ENCODE measurements at regions not wholly inside any gene's neighbourhood (a gene's known extent, or its start where the extent isn't known, plus 50 kb on each side); places are given as distances from the start of the nearest gene placed in this dataset.

DNA sequence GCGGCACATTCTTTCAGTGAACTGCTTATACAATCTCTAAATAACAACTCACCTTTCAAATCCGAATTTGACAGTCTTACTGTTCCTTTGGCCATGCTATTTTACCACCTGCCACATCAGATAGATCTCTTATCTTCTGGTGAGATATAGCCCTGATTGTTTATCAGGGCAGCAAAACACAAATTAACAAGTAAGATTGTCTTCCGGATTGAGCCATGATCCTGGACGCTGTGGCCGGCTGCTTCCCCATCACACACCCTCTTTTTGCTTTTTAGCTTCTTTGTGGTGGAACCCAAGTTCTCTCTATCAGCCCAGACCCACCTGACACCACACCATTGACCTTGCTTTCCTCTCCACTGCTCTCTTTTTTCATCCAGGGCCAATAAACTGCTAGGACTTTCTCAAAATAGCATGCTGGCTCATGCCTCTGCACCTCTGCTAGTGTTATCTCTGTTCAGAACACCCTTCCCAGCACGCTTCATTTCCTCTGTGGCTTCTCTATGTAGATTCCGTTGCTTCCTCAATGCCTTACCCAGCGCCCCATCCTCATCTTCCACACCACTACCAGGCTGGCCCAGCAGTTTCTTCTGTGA is 111.8 kb upstream of the CNTNAP5 start:
- TF ChIP-seq CTCF (conservative IDR thresholded peaks at IDR 0.05): no peak
- no peak for TF ChIP-seq EZH2 (IDR thresholded peaks at IDR 0.05; ENCODE audit: low read depth)
- intact Hi-C loops (cut with micrococcal nuclease; ENCODE audit: unreplicated experiment): no loop called here
- H3K4me3 ChIP-seq: no peak overlapping the region
- peaks cover 5% of the 10 kb centered on the region for H3K27me3 ChIP-seq (ENCODE audit: insufficient read depth, low read depth)
- H3K4me2 ChIP-seq: no peak overlapping the region
- no peaks in the 10 kb centered on the region for H3K79me2 ChIP-seq (ENCODE audit: low read depth)
- ChIA-PET CTCF (no interaction called here), POLR2A (ENCODE audit: unreplicated experiment) (no interaction called here)
- no peaks in the 10 kb centered on the region; the same call in 1 of the 2 replicates for H3K9me2 ChIP-seq (ENCODE audit: insufficient read depth)
- no TSS peak for BruUV-seq (replicated peaks)
- no peaks in the 10 kb centered on the region for H4K20me1 ChIP-seq (ENCODE audit: insufficient read depth)
- no peaks in the 10 kb centered on the region for H3K9me3 ChIP-seq (ENCODE audit: insufficient read depth, low read depth)
- no peak for DNase-seq
- no peaks in the 10 kb centered on the region for H3K36me3 ChIP-seq (ENCODE audit: low read depth)
- H3F3A ChIP-seq (ENCODE audit: insufficient read depth, low read depth): no peaks in the 10 kb centered on the region
- H3K27ac ChIP-seq: no peak overlapping the region
- H2AFZ ChIP-seq: no peak overlapping the region
- H3K4me1 ChIP-seq (replicated peaks; ENCODE audit: insufficient read depth): no peaks in the 10 kb centered on the region

- H3K79me2 ChIP-seq (ENCODE audit: low read depth): no peaks in the 10 kb centered on the region
- no peaks in the 10 kb centered on the region for H3K9me3 ChIP-seq (ENCODE audit: insufficient read depth, low read depth)
- peaks cover 5% of the 10 kb centered on the region for H3K27me3 ChIP-seq (ENCODE audit: insufficient read depth, low read depth)
- H3K4me3 ChIP-seq: no peak overlapping the region
- intact Hi-C loops (cut with micrococcal nuclease; ENCODE audit: unreplicated experiment): no loop called here
- no peaks in the 10 kb centered on the region; the same call in 1 of the 2 replicates for H3K9me2 ChIP-seq (ENCODE audit: insufficient read depth)
- H4K20me1 ChIP-seq (ENCODE audit: insufficient read depth): no peaks in the 10 kb centered on the region
- no peaks in the 10 kb centered on the region for H3K4me1 ChIP-seq (replicated peaks; ENCODE audit: insufficient read depth)
- no TSS peak for BruUV-seq (replicated peaks)
- TF ChIP-seq EZH2 (IDR thresholded peaks at IDR 0.05; ENCODE audit: low read depth) (no peak), CTCF (conservative IDR thresholded peaks at IDR 0.05) (no peak)
- no peaks in the 10 kb centered on the region for H3F3A ChIP-seq (ENCODE audit: insufficient read depth, low read depth)
- POLR2A ChIA-PET (ENCODE audit: unreplicated experiment): no interaction called here
- peak overlapping the region; percentile 28; the same call in 1 of the 2 replicates for H3K4me2 ChIP-seq
- CTCF ChIA-PET: no interaction called here
- H3K36me3 ChIP-seq (ENCODE audit: low read depth): no peaks in the 10 kb centered on the region
- no peak overlapping the region; the same call in 1 of the 2 replicates for H2AFZ ChIP-seq
- no peak for DNase-seq
- no peak overlapping the region for H3K27ac ChIP-seq
These were observed 109.7 kb upstream of the CNTNAP5 start for GRCh38 chr2:123915380-123915779.

DNA sequence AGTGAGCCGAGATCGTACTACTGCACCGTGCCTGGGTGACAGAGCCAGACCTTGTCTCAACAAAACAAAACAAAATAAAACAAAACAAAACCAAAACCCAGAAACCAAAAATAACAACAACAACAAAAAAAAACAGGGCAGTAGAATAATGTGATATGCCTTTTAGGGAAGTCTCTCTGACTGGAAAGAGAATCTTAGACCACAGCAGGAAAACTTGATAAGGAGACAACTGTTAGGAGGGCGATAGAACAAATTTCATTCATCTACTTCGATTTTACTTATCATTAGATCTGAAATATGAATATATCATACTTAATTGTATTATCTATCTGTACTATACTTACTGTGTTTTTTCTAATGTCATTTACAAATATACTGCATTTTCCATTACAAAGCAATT is 109.0 kb upstream of the CNTNAP5 start:
- ChIA-PET CTCF (no interaction called here), POLR2A (ENCODE audit: unreplicated experiment) (no interaction called here)
- TF ChIP-seq EZH2 (IDR thresholded peaks at IDR 0.05; ENCODE audit: low read depth) (no peak), CTCF (conservative IDR thresholded peaks at IDR 0.05) (no peak)
- Histone ChIP-seq H3K27me3 (ENCODE audit: insufficient read depth, low read depth) (peaks cover 5% of the 10 kb centered on the region), H3K4me2 (peak overlapping the region; percentile 28), H3K9me2 (ENCODE audit: insufficient read depth) (no peaks in the 10 kb centered on the region; the same call in 1 of the 2 replicates), H3K9me3 (ENCODE audit: insufficient read depth, low read depth) (no peaks in the 10 kb centered on the region), H4K20me1 (ENCODE audit: insufficient read depth) (no peaks in the 10 kb centered on the region), H3F3A (ENCODE audit: insufficient read depth, low read depth) (no peaks in the 10 kb centered on the region), H3K27ac (no peak overlapping the region), H3K4me1 (replicated peaks; ENCODE audit: insufficient read depth) (no peaks in the 10 kb centered on the region), H2AFZ (no peak overlapping the region; the same call in 1 of the 2 replicates), H3K79me2 (ENCODE audit: low read depth) (no peaks in the 10 kb centered on the region), H3K36me3 (ENCODE audit: low read depth) (no peaks in the 10 kb centered on the region), H3K4me3 (no peak overlapping the region)
- no TSS peak for BruUV-seq (replicated peaks)
- DNase-seq: no peak
- intact Hi-C loops (cut with micrococcal nuclease; ENCODE audit: unreplicated experiment): no loop called here

Measured in PC-9 (cell line).